ENCODE measurements at regions not wholly inside any gene's neighbourhood (a gene's known extent, or its start where the extent isn't known, plus 50 kb on each side); places are given as distances from the start of the nearest gene placed in this dataset.

DNA sequence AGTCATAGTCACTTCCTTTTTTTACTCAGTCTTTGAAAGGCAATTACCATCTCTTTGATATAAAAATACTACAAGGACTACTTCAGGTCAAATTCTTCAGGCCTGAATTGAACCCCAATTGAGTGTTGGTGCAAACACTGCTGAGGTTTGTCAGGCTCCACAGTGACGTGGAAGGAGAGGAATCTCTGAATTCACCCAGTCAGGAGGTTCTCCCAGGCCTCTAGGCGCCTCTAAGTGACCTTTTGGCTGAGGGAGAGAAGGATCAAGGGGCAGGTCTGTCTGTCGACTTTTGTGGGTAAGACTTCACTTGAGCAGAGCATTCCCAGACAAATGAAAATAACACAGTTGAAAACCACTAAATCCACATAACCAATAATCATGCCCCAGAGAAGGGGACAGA, 227.6 kb upstream of the CHRNA7 start:
- no peak for DNase-seq (ENCODE audit: low spot score)
- no peaks in the 10 kb centered on the region for H3K9me3 Mint-ChIP-seq (ENCODE audit: low read depth)
- TF ChIP-seq, protein P1, sequence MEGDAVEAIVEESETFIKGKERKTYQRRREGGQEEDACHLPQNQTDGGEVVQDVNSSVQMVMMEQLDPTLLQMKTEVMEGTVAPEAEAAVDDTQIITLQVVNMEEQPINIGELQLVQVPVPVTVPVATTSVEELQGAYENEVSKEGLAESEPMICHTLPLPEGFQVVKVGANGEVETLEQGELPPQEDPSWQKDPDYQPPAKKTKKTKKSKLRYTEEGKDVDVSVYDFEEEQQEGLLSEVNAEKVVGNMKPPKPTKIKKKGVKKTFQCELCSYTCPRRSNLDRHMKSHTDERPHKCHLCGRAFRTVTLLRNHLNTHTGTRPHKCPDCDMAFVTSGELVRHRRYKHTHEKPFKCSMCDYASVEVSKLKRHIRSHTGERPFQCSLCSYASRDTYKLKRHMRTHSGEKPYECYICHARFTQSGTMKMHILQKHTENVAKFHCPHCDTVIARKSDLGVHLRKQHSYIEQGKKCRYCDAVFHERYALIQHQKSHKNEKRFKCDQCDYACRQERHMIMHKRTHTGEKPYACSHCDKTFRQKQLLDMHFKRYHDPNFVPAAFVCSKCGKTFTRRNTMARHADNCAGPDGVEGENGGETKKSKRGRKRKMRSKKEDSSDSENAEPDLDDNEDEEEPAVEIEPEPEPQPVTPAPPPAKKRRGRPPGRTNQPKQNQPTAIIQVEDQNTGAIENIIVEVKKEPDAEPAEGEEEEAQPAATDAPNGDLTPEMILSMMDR (IDR thresholded peaks at IDR 0.05) = no peak
- H3K36me3 Mint-ChIP-seq (ENCODE audit: low read depth) = no peaks in the 10 kb centered on the region
- no peak overlapping the region for H3K27ac Mint-ChIP-seq (ENCODE audit: unreplicated experiment)
- no peaks in the 10 kb centered on the region for H3K27me3 Mint-ChIP-seq (ENCODE audit: low read depth)
- H3K4me3 Mint-ChIP-seq (ENCODE audit: unreplicated experiment) = no peak overlapping the region
- no peaks in the 10 kb centered on the region for H3K4me1 Mint-ChIP-seq (ENCODE audit: low read depth)

DNA sequence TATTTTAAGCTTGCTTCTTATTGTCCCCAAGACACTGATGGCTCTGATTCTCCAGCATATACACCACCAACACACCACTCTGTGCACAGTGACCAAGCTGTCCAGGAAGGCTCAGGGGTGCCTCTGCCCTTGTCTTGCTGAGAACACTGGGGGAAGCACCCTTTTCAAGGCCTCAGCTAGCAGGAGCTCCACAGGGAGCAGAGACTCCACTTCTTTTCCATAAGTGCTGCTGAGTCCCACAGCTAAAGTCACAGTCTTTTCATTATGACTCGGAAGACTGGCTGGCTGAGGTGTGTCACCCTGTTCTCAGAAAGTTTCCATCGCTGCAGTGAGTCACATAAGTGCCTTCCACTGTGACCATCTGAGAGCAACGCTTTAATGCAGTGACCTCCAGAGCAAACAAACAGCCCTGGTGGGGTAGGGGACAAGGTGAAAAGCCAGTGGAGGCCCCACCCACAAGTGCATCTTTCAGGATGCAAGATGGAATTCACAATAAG, 226.9 kb upstream of the CHRNA7 start:
- no peak for DNase-seq (ENCODE audit: low spot score)
- H3K4me1 Mint-ChIP-seq (ENCODE audit: low read depth) = no peaks in the 10 kb centered on the region
- H3K27me3 Mint-ChIP-seq (ENCODE audit: low read depth) = no peaks in the 10 kb centered on the region
- no peaks in the 10 kb centered on the region for H3K9me3 Mint-ChIP-seq (ENCODE audit: low read depth)
- no peak overlapping the region for H3K27ac Mint-ChIP-seq (ENCODE audit: unreplicated experiment)
- TF ChIP-seq, protein P1 (IDR thresholded peaks at IDR 0.05) = no peak
- no peaks in the 10 kb centered on the region for H3K36me3 Mint-ChIP-seq (ENCODE audit: low read depth)
- H3K4me3 Mint-ChIP-seq (ENCODE audit: unreplicated experiment) = no peak overlapping the region

DNA sequence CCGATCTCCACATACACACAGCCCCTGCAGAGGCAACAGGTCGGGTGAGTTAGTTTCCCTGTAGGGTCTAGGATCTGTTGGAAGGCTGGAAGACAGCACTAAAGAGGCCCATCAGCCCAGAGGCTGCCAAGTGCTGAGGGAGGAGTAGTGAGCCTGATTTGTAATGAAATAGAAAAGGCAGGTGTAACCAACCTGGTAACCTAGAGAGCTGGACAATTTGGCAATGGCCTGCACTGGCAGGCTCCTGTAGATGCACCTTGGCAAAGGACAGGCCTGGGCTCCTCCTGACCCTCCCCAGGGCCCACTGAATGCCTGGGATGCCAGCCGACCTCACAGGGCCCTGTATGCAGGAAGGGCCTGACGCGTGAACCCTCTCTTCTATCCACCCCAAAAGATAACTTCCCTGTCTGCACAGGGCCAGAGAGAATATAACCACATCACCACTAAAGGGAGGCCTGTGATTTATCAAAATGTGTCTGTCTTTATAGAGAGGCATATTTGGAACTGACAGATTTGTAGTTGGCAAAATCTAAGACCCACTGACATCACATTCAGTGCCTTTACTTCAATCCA, 225.1 kb upstream of the CHRNA7 start:
- H3K4me1 Mint-ChIP-seq (ENCODE audit: low read depth) = no peaks in the 10 kb centered on the region
- H3K27me3 Mint-ChIP-seq (ENCODE audit: low read depth) = no peaks in the 10 kb centered on the region
- H3K36me3 Mint-ChIP-seq (ENCODE audit: low read depth) = no peaks in the 10 kb centered on the region
- TF ChIP-seq, protein P1 (IDR thresholded peaks at IDR 0.05) = no peak
- no peak for DNase-seq (ENCODE audit: low spot score)
- H3K27ac Mint-ChIP-seq (ENCODE audit: unreplicated experiment) = no peak overlapping the region
- no peak overlapping the region for H3K4me3 Mint-ChIP-seq (ENCODE audit: unreplicated experiment)
- peaks cover 3% of the 10 kb centered on the region for H3K9me3 Mint-ChIP-seq (ENCODE audit: low read depth)

GRCh38 chr15:31806106-31806505, 224.2 kb upstream of the CHRNA7 start:
- Mint-ChIP-seq H3K4me1 (ENCODE audit: low read depth) (no peaks in the 10 kb centered on the region), H3K4me3 (ENCODE audit: unreplicated experiment) (no peak overlapping the region), H3K27me3 (ENCODE audit: low read depth) (no peaks in the 10 kb centered on the region), H3K27ac (ENCODE audit: unreplicated experiment) (no peak overlapping the region), H3K9me3 (ENCODE audit: low read depth) (peaks cover 5% of the 10 kb centered on the region), H3K36me3 (ENCODE audit: low read depth) (no peaks in the 10 kb centered on the region)
- no peak for DNase-seq (ENCODE audit: low spot score)
- TF ChIP-seq, protein P1 (IDR thresholded peaks at IDR 0.05) = no peak

- H3K9me3 Mint-ChIP-seq (ENCODE audit: low read depth) = peaks cover 9% of the 10 kb centered on the region
- H3K27ac Mint-ChIP-seq (ENCODE audit: unreplicated experiment) = no peak overlapping the region
- TF ChIP-seq, protein P1 (IDR thresholded peaks at IDR 0.05) = no peak
- H3K4me1 Mint-ChIP-seq (ENCODE audit: low read depth) = no peaks in the 10 kb centered on the region
- no peak for DNase-seq (ENCODE audit: low spot score)
- H3K27me3 Mint-ChIP-seq (ENCODE audit: low read depth) = no peaks in the 10 kb centered on the region
- no peak overlapping the region for H3K4me3 Mint-ChIP-seq (ENCODE audit: unreplicated experiment)
- H3K36me3 Mint-ChIP-seq (ENCODE audit: low read depth) = no peaks in the 10 kb centered on the region
Measured at GRCh38 chr15:31811641-31812040, 218.7 kb upstream of the CHRNA7 start.
